CD1c-positive myeloid dendritic cell (primary cell): ENCODE measurements at regions not wholly inside any gene's neighbourhood (a gene's known extent, or its start where the extent isn't known, plus 50 kb on each side); places are given as distances from the start of the nearest gene placed in this dataset.

ENCODE experiments used
- DNase-seq: peaks from one replicate; pipeline ENCODE4 v3.0.0-alpha.2; 2016; ENCODE audit errors: extremely low spot score

DNA sequence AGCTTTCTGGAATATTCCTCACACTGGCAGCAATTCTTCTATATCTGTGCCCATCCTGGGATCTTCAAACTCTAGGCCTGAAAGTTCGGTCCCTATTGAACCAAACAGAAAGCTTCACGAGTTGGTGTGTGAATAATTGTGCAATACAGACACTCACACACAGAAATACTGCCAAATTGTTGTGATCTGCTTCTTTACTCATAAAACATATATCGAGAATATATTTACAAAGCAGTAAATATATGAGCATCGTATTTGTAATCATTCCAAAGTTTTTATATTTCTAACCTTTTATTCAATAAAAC lies 56.6 kb upstream of the BEX4 start:
- DNase-seq = no peak

DNA sequence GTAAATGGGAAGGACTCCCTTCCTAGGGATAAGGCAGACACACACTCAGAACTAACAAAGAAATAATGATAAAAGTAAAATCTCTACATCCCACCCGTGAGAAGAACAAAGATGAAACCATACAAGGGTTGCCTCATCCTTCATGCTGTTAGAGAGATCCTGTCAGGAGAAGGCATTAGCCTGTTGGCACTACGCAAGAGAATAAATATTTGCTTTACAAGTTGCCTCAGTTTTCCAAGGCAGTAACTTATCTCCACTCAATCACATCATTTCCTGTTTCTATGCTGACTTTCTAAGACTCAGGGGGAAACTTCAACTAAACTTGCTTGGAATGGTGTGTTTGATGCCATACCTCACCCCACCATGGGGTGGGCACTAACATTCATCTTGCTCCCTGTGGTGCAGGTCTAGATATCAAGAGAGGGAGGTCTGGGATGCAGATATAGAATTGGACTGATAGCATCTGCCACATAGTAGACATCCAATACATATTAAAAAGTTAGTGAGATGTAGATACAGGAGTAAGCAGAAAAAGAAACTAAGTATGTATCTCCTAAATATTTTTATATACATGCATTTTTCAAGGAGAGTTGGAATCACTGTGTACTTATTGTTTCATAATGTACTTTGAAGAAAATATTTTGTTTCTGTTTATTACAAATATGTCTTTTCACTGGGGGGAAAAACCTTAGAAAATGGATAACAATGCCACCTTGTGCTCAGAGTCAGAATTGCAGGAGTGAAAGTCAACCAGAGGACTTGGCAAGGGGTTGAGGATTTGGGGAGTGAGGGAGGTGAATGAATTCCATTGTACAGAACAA lies 57.2 kb upstream of the BEX4 start:
- DNase-seq = peak; percentile 10

DNA sequence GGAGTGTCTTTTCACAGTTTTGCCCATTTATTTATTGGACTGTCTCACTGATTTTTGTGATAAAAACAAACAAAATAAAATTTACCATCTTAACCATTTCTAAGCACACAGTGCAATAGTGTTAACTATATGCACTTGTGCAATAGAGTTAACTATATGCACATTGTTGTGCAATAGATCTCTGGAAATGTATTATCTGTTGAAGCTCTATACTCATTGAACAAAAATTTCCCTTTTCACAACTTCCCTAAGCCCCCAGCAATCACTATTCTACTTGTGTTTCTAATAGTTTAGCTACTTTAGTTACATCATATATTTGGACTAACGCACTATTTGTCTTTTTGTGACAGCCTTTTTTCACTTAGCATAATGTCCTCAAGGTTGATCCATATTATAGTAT lies 59.7 kb upstream of the BEX4 start:
- no peak for DNase-seq

DNA sequence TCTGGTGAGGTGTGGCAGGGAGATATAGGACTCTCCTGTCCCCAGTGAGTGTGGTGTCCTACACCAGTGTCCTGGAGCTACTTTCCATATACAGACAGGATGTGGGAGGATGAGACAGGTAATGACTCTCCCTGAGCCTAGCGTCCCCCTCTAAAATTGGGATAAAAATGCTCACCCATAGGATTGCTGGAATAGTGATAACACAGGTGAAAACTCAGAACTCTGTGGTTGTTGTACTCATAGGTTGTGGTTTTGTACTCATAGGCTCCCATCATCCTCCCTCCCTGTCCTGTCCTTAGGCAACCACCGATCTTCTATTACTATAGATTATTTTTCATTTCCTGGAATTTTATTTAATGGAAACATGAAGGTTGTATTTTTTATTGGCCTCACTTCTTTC lies 60.7 kb upstream of the NXF3 start:
- DNase-seq = no peak

- DNase-seq = no peak
Measured at GRCh38 chrX:103151799-103152198, 58.9 kb upstream of the NXF3 start.

DNA sequence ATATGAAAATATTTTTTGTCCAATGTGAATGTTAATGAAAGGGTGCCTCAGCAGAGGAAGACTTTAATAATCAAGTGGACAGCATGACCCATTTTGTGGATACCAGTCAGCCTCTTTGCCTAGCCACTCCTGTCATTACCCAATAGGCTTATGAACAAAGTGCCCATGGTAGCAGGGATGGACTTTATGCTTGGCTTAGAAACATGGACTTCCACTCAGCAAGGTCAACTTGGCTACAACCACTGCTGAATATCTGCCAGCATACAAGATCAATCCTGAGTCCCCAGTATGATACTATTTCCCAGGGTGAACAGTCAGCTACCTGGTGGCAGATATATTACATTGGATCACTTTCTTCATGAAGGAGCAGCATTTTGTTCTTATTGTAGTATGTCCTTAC lies 56.7 kb upstream of the NXF3 start:
- no peak for DNase-seq

GRCh38 chrX:103148075-103148474 lies 55.1 kb upstream of the NXF3 start:
- no peak for DNase-seq
